ENCODE measurements at regions not wholly inside any gene's neighbourhood (a gene's known extent, or its start where the extent isn't known, plus 50 kb on each side); places are given as distances from the start of the nearest gene placed in this dataset.
A peak's percentile ranks its signal among the peaks of the same experiment; 100 is the strongest.
"Not testable (repeated sequence)": the region's sequence is repeated elsewhere in the genome, so short reads cannot be mapped to it uniquely, and the experiment has no call there.

DNA sequence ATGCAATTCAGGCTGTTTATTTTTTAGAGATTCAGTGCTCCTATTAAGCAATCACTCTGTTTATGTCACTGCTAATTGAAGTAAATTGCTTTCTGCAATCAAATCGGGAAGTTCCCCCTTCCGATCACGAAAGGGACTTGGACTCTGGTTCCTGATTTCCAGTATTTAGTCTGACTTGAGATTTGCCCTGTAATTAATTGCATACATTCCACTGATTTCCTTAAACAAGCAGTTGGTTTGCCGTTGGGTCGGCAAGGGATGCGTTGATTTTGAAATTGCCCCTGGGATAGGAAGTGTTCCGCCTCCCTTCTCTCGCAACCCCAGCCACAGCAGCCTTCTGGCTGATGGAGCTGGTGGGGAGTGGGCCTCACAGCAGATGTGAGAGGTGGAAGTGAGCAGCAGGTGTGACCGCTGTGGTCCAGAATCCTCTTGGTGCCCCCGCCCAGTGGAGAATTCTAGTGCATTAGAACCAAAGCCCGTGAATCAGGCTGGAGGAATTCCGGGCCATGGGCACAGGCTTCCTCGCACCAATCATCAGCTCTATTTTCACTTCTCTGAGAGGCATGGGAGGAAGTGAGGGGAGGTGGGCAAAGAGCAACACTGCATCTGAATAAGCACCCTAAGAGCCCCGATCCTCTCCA, 102.5 kb downstream of the SPRY4 start:
- DNase-seq, result no peak

DNA sequence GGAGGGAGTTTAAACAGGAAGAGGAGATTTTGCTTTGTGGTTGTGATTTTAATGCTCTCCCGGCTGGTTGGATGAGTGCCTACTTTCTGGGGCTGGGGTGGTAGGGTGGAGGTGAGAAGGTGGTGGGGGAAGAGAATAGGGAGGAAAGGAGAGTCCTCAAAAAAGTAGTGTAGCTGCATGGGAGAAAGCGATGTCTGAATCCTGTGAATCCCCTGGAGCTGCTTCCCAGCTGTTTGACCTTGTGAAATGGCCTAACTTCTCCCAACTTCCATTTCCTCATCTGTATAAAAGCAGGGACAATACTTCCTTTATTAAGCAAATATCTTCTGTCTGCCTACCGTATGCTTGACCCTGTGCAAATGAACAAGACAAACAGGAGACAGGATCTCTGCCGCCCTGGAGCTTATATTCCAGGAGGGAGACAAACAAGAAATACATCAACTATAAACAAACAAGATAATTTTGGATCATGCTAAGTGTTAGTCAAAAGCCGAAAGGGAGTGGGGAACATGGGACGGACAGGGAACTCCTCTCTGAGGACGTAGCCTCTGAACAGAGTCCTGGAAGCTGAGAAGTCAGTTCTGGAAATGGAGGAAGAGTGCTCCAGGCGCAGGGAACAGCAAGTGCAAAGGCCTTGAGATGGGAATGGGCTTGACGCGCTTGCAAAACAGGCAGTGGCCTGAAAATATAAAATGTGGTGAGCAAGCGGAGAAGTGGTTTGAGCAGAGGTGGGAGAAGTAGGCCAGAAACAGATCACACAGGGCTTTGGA, 103.5 kb downstream of the SPRY4 start:
- no peak for DNase-seq

DNA sequence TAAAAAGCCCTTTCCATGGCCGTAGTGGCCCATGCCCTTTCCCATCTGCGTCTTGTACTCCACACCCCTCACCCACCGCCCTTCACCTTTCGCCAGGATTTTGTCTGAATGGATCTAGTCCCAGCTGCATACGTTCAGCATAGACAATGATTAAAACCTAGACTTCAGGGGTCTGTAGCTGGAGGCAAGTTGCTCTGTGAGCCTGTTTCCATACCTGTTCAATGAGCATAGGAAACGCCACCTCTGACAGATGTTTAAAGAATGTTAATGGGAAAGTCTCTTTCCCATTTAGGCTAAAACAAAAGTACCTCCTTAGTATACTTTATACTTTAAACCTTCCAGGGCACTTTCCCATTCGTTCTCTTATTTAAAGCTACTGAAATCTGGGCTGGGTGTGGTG, 105.7 kb downstream of the SPRY4 start:
- no peak for DNase-seq

DNA sequence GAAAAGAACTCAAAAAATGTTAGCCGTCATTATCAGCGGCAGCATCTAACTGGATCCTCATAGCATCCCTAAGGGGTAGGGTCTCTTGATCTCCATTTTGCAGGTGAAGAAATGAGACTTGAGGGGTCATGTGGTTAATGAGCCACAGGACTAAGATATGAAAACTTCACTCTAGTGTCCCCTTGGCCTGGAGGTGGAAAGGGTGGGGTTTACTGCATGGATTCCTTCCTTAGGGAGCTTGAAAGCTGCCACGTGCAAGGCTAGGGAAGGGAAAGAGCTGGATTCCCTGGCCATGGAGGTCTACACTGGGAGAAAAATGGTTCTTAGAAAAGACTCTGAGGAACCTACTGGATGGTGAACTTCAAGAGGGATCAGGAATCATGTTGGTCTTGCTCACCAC, 107.9 kb downstream of the SPRY4 start:
- DNase-seq, result no peak

DNA sequence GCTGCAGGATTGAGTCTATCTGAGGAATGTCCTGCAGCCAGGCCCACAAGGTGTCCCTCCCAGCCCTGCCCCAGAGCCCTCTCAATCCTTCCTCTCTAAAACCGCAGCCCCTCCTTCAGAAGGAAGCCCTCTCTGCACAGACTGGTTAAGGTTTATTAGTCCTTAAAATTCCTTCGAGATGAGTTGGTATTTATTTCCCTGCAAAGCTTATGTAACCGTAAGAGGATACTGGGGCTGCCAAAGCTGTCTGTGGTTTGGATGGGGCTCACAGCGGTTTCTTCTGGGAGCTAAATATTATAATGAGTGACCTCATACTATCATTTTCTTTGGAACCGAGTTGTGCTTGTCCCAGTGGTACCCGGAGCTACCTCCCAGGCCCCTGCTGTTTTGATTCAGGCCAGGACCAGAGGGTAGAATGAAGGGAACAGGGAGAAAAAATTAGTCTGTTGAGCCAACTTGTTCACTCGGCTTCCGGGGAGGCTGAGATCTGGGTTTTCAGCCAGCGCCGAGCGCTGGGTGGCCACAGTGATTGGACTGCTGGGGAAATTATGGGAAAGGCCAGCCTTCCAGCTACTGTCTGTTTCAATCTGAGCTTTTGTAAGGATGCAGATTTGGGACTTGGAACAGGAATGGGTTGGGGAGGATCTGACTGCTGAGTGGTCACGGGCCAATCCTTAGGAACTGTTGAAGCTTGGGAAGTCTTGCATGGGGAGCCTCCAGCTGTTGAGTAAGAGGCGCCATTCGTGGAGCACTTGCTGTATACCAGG, 107.5 kb downstream of the NDFIP1 start:
- peak in 14 of 58 donors; percentile 1 to 46 (median 8) for DNase-seq

DNA sequence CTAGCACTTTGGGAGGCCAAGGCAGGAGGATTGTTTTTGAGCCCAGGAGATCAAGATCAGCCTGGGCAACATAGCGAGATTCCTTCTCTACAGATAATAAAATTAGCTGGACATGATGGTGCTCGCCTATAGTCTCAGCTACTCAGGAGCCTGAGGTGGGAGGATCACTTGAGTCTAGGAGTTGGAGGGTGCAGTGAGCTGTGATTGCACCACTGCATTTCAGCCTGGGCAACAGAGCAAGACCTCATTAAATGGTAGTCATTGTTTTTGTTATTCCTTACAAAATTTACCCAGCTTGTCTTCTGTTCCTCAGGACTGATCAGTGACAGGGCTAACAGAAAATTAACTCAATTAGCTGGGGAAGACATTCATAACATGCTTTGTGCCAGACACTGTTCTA, 104.5 kb downstream of the NDFIP1 start:
- DNase-seq, result no peak

DNA sequence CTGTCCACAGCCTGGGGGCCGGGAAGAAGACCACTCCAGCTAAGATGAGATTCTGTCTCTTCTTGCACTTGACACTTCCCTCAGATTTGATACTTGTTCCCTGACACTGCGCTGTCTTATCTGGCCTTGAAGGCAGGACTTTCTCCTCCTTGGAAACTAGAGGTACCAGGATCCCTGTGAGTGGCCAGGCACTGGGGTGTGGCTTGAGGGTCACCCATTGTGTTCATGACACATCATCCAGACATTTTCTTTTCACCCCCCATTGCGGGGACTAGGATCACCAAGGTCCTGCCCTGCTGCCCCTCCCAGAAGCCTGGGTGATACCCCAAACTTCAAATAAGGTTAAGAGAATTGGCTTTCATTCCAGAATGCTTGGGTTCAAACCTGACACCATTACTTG, 103.3 kb downstream of the NDFIP1 start:
- DNase-seq, result no peak

DNA sequence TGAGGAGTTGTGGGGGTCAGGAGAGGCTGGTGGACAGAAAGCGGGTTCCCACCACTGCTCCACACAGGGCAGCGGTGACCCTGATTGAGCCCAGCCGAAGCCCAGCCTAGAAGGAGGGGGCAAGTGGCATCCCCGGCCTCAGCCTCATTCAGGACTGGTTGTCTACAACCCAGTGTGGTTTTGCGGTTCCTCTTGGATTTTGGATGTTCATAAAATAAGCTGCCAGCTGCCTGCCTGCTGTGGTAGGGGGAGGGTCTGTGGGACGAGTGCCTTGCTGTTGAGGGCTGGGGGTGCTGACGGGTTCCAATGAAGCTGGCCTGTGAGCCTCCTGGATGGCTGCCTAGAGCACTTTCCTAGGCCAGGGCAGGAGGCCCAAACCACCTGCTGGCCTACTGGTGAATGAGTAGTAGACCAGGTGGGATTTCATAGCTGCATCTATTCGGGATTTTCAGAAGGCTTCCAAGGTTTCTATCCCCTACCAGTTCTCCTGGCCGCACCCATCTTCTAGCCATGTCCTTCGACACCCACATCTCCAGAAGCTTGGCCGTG, 102.4 kb downstream of the NDFIP1 start:
- no peak for DNase-seq

DNA sequence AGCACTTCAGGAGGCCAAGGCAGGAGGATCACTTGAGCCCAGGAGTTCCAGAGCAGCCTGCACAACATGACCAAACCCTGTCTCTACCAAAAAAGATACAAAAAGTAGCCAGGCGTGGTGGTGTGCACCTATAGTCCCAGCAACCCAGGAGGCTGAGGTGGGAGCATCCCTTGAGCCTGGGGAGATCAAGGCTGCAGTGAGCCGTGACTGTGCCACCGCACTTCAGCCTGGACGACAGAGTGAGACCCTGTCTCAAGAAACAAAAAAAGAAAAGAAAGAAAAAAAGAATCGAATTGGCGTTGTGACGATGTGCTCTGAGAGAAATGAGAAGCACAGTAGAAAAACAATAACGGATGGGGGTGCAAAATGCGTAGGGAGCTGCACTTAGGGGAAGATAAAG, 101.4 kb downstream of the NDFIP1 start:
- no peak for DNase-seq

DNA sequence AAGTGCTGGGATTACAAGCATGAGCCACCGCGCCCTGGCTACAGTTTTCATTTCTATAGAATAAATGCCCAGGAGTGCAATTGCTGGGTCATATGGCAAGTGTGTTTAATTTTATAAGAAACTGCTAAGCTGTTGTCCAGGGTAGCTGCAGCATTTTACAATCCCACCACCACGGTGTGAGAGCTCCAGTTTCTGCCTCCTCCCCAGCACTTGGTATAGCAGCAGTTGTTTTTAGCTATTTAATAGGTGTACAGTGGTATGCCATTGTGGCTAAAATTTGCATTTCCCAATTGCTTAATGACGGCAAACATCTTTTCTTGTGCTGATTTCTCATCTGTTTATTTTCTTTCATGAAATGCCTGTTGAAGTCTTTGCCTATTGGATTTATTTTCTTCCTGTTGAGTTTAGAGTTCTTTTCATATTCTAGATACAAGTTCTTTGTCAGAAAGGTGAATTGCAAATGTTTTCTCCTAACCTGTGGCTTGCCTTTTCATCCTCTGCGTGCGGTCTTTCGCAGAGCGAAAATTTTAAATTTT, 100.3 kb downstream of the NDFIP1 start:
- DNase-seq, result no peak

DNA sequence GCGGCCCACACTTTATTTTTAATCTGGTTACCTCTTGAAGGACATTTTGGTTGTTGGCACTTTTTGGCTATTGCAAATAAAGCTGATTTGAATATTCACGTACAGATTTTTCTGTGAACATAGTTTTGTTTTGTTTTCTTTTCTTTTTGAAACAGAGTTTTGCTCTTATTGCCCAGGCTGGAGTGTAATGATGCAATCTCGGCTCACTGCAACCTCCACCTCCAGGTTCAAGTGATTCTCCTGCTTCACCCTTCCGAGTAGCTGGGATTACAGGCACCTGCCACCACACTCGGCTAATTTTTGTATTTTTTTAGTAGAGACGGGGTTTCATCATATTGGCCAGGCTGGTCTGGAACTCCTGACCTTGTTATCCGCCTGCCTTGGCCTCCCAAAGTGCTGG, 99.7 kb downstream of the NDFIP1 start:
- not testable (repeated sequence) for DNase-seq

DNA sequence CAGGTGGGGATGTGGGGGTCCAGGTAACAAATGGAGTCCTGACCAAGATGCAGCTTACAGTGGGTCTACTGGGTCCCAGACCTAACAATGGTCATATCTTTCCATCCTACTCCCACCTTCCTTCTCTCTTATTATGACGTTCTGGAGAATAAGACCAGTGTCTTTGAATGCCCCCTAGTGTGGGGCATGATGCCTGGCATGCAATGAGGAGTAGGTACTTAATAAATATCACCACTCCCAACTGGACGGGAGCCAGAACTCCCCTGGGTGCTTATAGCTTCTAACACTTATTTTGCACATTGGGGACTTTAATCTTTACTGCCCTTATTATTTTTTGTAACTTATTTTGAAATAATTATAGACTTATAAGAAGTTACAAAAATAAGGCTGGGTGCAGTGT, 98.2 kb downstream of the NDFIP1 start:
- DNase-seq, result no peak

DNA sequence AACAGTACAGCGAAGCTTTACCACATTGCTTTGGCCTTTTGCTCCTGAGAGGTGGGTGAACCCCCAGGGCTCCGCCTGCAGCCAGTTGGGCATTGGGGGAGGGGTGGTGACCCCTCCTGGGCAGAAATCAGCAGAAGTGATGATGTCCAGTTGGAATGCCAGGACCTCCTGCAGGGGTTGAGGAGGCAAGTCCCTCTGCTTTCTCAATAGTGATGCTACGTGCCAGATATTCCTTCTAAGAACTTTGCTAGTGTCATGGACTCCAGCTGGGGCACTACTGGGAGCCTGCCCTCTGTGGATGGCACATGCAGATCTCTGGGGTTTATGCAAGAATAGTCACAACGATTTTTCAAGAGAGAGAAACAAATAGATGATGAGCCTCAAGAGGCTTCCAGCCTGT, 95.6 kb downstream of the NDFIP1 start:
- no peak for DNase-seq
